B cell (primary cell): ENCODE measurements at regions not wholly inside any gene's neighbourhood (a gene's known extent, or its start where the extent isn't known, plus 50 kb on each side); places are given as distances from the start of the nearest gene placed in this dataset.

ENCODE experiments used
- ATAC-seq: fragments of 200-7000 bp; cut with Tn5 transposase; one replicate; pipeline ENCODE4 v1.10.0; 2021; ENCODE audit warnings: low read depth, mild to moderate bottlenecking, moderate number of reproducible peaks, moderate library complexity
- CTCF ChIA-PET: fragments of 350-600 bp; sonication (Branson Sonifier 250); formaldehyde crosslinking; loops from one replicate; lab custom pipeline; 2021; ENCODE audit warnings: antibody characterized with exemption, inconsistent platforms; lab: Charles Lee
- POLR2A ChIA-PET: fragments of 350-600 bp; sonication (Branson Sonifier 250); formaldehyde crosslinking; loops from one replicate; lab custom pipeline; 2021; ENCODE audit warnings: antibody characterized with exemption; lab: Charles Lee
- DNase-seq: peaks from one replicate; pipeline ENCODE4 v3.0.0; 2013
- H2AFZ ChIP-seq: 2 replicates; pipeline ENCODE4 v1.6.1; 2012; ENCODE audit warnings: mild to moderate bottlenecking, low read depth, low read length; ENCODE audit not compliant: insufficient read depth, poor library complexity, severe bottlenecking
- H3K27ac ChIP-seq, 2 donors: 1 replicate in 1 of 2; 2 replicates in 1 of 2; pipeline ENCODE4 v1.5.1; 2012 to 2013; ENCODE audit warnings: low read length in 2 of 2, mild to moderate bottlenecking in 2 of 2, moderate library complexity in 1 of 2
- H3K27me3 ChIP-seq, 4 experiments: fragments of 200-600 bp in 1 of 4; sonication (generic) in 1 of 4; replicated peaks in 1 of 4; 1 replicate in 2 of 4; 2 replicates in 2 of 4; pipeline versions ENCODE4 v1.6.1 to v1.7.0; 2013 to 2016; ENCODE audit warnings: low read length in 3 of 4, mild to moderate bottlenecking in 2 of 4, mixed read lengths in 1 of 4, moderate library complexity in 1 of 4; ENCODE audit not compliant: insufficient read depth in 4 of 4, control insufficient read depth in 3 of 4; ENCODE audit errors: control extremely low read depth in 1 of 4
- H3K36me3 ChIP-seq, 2 experiments: replicated peaks in 1 of 2; 1 replicate in 1 of 2; 2 replicates in 1 of 2; pipeline versions ENCODE4 v1.6.1 to v1.7.1; 2013; ENCODE audit warnings: low read length in 1 of 2; ENCODE audit not compliant: insufficient read depth in 2 of 2, control insufficient read depth in 1 of 2; ENCODE audit errors: control extremely low read depth in 1 of 2, extremely low read depth in 1 of 2
- H3K4me1 ChIP-seq, 2 donors: fragments of 200-600 bp in 1 of 2; sonication (generic) in 1 of 2; 1 replicate in 1 of 2; 2 replicates in 1 of 2; pipeline versions ENCODE4 v1.5.1 to v1.6.1; 2013 to 2017; ENCODE audit warnings: low read length in 2 of 2; ENCODE audit not compliant: control insufficient read depth in 2 of 2, insufficient read depth in 2 of 2
- H3K4me2 ChIP-seq: replicated peaks from 2 replicates; pipeline ENCODE3; 2012; ENCODE audit warnings: mild to moderate bottlenecking, low read depth, low read length; ENCODE audit not compliant: poor library complexity, severe bottlenecking
- H3K4me3 ChIP-seq, 5 experiments: fragments of 200-600 bp in 1 of 5; sonication (generic) in 1 of 5; 1 replicate in 3 of 5; 2 replicates in 2 of 5; pipeline versions ENCODE4 v1.5.1 to v1.7.0; 2011 to 2016; ENCODE audit warnings: low read length in 4 of 5, mild to moderate bottlenecking in 4 of 5, low read depth in 2 of 5, control low read depth in 1 of 5, moderate library complexity in 1 of 5; ENCODE audit not compliant: insufficient read depth in 1 of 5; ENCODE audit errors: control extremely low read depth in 1 of 5, extremely low read depth in 1 of 5
- H3K79me2 ChIP-seq: fragments of 200-600 bp; sonication (generic); one replicate; pipeline ENCODE4 v1.6.0; 2016; ENCODE audit warnings: low read length; ENCODE audit not compliant: control insufficient read depth, insufficient read depth
- H3K9ac ChIP-seq: fragments of 200-600 bp; sonication (generic); 2 replicates; pipeline ENCODE4 v1.6.1; 2017; ENCODE audit warnings: mild to moderate bottlenecking, low read length, moderate library complexity
- H3K9me3 ChIP-seq, 3 donors: one replicate each; pipeline versions ENCODE4 v1.6.1 to v1.7.1; 2013; ENCODE audit warnings: low read length in 2 of 3; ENCODE audit not compliant: control insufficient read depth in 2 of 3, insufficient read depth in 1 of 3; ENCODE audit errors: control extremely low read depth in 1 of 3
- H4K20me1 ChIP-seq: 2 replicates; pipeline ENCODE4 v1.6.0; 2012; ENCODE audit warnings: mild to moderate bottlenecking, low read length; ENCODE audit not compliant: insufficient read depth, control insufficient read depth, poor library complexity, severe bottlenecking
- H3K27ac Mint-ChIP-seq: one replicate; pipeline ENCODE4 v1.8.0; 2021; ENCODE audit warnings: mixed read lengths
- H3K27me3 Mint-ChIP-seq: one replicate; pipeline ENCODE4 v1.8.0; 2021; ENCODE audit warnings: mixed read lengths
- H3K4me1 Mint-ChIP-seq: one replicate; pipeline ENCODE4 v1.8.0; 2021; ENCODE audit warnings: mixed read lengths
- H3K4me3 Mint-ChIP-seq: one replicate; pipeline ENCODE4 v1.8.0; 2021; ENCODE audit warnings: mixed read lengths
- H3K9me3 Mint-ChIP-seq: one replicate; pipeline ENCODE4 v1.8.0; 2022; ENCODE audit warnings: mixed read lengths; ENCODE audit not compliant: insufficient read depth
- CTCF ChIP-seq: fragments of 200-600 bp; IDR thresholded peaks from one replicate; pipeline ENCODE4 v1.8.0; 2022; ENCODE audit warnings: antibody characterized with exemption, mild to moderate bottlenecking
- EZH2 ChIP-seq: IDR thresholded peaks from 2 replicates; pipeline ENCODE4 v1.6.1; 2012; ENCODE audit warnings: borderline replicate concordance, low read depth, mild to moderate bottlenecking, moderate library complexity, low read length; ENCODE audit not compliant: insufficient read depth, poor library complexity, severe bottlenecking
- WGBS: methylation state at CpG from one replicate; pipeline ENCODE4 v1.1.5; 2013; ENCODE audit warnings: missing lambda C conversion rate; ENCODE audit not compliant: insufficient coverage; 5-methylcytosine and 5-hydroxymethylcytosine counted together
- intact Hi-C: fragments of 100-400 bp; cut with micrococcal nuclease; formaldehyde crosslinking; loops from one replicate; pipeline ENCODE4 v1.10.0; 2022

- peaks cover 15% of the 10 kb centered on the region for H3K27me3 Mint-ChIP-seq
- intact Hi-C loops: no loop called here
Measured at GRCh38 chr20:39600871-39601270, 638.7 kb downstream of the DHX35 start.

GRCh38 chr20:39600156-39600555 is 638.0 kb downstream of the DHX35 start:
- no peak for ATAC-seq
- H3K36me3 ChIP-seq: no peaks in the 10 kb centered on the region
- no peaks in the 10 kb centered on the region for H4K20me1 ChIP-seq
- no peak overlapping the region for H3K4me3 Mint-ChIP-seq
- ChIA-PET POLR2A (no interaction called here), CTCF (no interaction called here)
- H3K4me2 ChIP-seq: no peak overlapping the region
- H3K4me3 ChIP-seq: no peak overlapping the region
- no peaks in the 10 kb centered on the region for H3K27me3 ChIP-seq
- no peak overlapping the region for H3K27ac ChIP-seq
- H3K4me1 ChIP-seq: no peaks in the 10 kb centered on the region
- no peak overlapping the region for H3K9ac ChIP-seq
- H3K79me2 ChIP-seq: no peaks in the 10 kb centered on the region
- no peaks in the 10 kb centered on the region for H3K9me3 Mint-ChIP-seq
- TF ChIP-seq CTCF (no peak), EZH2 (no peak)
- peaks cover 15% of the 10 kb centered on the region for H3K27me3 Mint-ChIP-seq
- no peak overlapping the region for H3K27ac Mint-ChIP-seq
- no peaks in the 10 kb centered on the region for H3K4me1 Mint-ChIP-seq
- intact Hi-C loops: no loop called here
- no peaks in the 10 kb centered on the region for H3K9me3 ChIP-seq
- DNase-seq: no peak
- no CpG with 5 or more reads among the region's 1 CpG for WGBS
- H2AFZ ChIP-seq: no peak overlapping the region

More at GRCh38 chr20:39600871-39601270, 638.7 kb downstream of the DHX35 start:
- Histone ChIP-seq H3K9me3 (no peaks in the 10 kb centered on the region), H3K9ac (no peak overlapping the region), H3K27me3 (no peaks in the 10 kb centered on the region), H3K4me1 (no peaks in the 10 kb centered on the region), H3K36me3 (no peaks in the 10 kb centered on the region), H3K4me3 (no peak overlapping the region), H3K79me2 (no peaks in the 10 kb centered on the region), H4K20me1 (no peaks in the 10 kb centered on the region), H3K27ac (no peak overlapping the region), H3K4me2 (no peak overlapping the region), H2AFZ (no peak overlapping the region)
- ATAC-seq (no peak), DNase-seq (no peak)
- CTCF ChIA-PET: no interaction called here
- POLR2A ChIA-PET: no interaction called here
- Mint-ChIP-seq H3K9me3 (no peaks in the 10 kb centered on the region), H3K27ac (no peak overlapping the region), H3K4me3 (no peak overlapping the region), H3K4me1 (no peaks in the 10 kb centered on the region)
- no CpG with 5 or more reads among the region's 3 CpGs for WGBS
- no peak for TF ChIP-seq CTCF
- TF ChIP-seq EZH2: no peak
